H1 (cell line): ENCODE measurements at regions not wholly inside any gene's neighbourhood (a gene's known extent, or its start where the extent isn't known, plus 50 kb on each side); places are given as distances from the start of the nearest gene placed in this dataset.

Experiments used
- CTCF ChIA-PET: fragments of 300-600 bp; sonication (Branson Sonifier 250); formaldehyde crosslinking; loops from one replicate; lab custom pipeline; 2021; ENCODE audit not compliant: partially characterized antibody; lab: Charles Lee
- POLR2A ChIA-PET: fragments of 300-600 bp; sonication (Branson Sonifier 250); formaldehyde crosslinking; loops from one replicate; lab custom pipeline; 2021; ENCODE audit warnings: inconsistent platforms; ENCODE audit not compliant: partially characterized antibody; lab: Charles Lee
- DNase-seq, 2 experiments: peaks; one replicate each; pipeline versions ENCODE4 v3.0.0 to v3.0.0-alpha.2; 2010 to 2022; ENCODE audit warnings: low spot score in 2 of 2, low read depth in 1 of 2, mixed read lengths in 1 of 2
- FAIRE-seq: peaks from 2 replicates; lab custom pipeline; 2011; peaks lifted over from hg19 to GRCh38; lab: Jason Lieb, UNC
- H2AFZ ChIP-seq: 2 replicates; pipeline ENCODE4 v1.8.1; 2012; ENCODE audit warnings: low read length, inconsistent platforms
- H2AK5ac ChIP-seq: 2 replicates; pipeline ENCODE4 v1.6.1; 2013; ENCODE audit warnings: low read depth, low read length
- H2BK120ac ChIP-seq: replicated peaks from 2 replicates; pipeline ENCODE3; 2013; ENCODE audit warnings: low read depth, low read length, inconsistent platforms
- H2BK12ac ChIP-seq: 2 replicates; pipeline ENCODE4 v1.6.1; 2013; ENCODE audit warnings: low read depth, low read length
- H2BK15ac ChIP-seq: 2 replicates; pipeline ENCODE4 v1.6.1; 2013; ENCODE audit warnings: low read length
- H2BK20ac ChIP-seq: 2 replicates; pipeline ENCODE4 v1.6.1; 2013; ENCODE audit warnings: low read length
- H2BK5ac ChIP-seq: 2 replicates; pipeline ENCODE4 v1.6.1; 2013; ENCODE audit warnings: low read depth, low read length
- H3K14ac ChIP-seq: 2 replicates; pipeline ENCODE4 v1.6.1; 2013; ENCODE audit warnings: inconsistent platforms; ENCODE audit not compliant: insufficient read length
- H3K18ac ChIP-seq: 2 replicates; pipeline ENCODE4 v1.6.1; 2013; ENCODE audit warnings: low read length; ENCODE audit errors: extremely low read depth
- H3K23ac ChIP-seq: 2 replicates; pipeline ENCODE4 v1.6.1; 2013; ENCODE audit warnings: inconsistent platforms; ENCODE audit not compliant: insufficient read length
- H3K23me2 ChIP-seq: 2 replicates; pipeline ENCODE4 v1.6.1; 2013; ENCODE audit warnings: low read depth, low read length
- H3K27ac ChIP-seq: 2 replicates; pipeline ENCODE4 v1.6.1; 2011; ENCODE audit warnings: low read depth, low read length, inconsistent platforms
- H3K27me3 ChIP-seq, 4 experiments: replicated peaks in 1 of 4; 1 replicate in 1 of 4; 2 replicates in 3 of 4; pipeline versions ENCODE4 v1.6.1 to v1.8.1; 2011 to 2013; ENCODE audit warnings: low read length in 3 of 4, mild to moderate bottlenecking in 3 of 4, inconsistent platforms in 2 of 4, mixed read lengths in 2 of 4, moderate library complexity in 1 of 4; ENCODE audit not compliant: control insufficient read depth in 3 of 4, insufficient read depth in 3 of 4; ENCODE audit errors: extremely low read depth in 1 of 4
- H3K36me3 ChIP-seq, 4 experiments: 2 replicates each; pipeline versions ENCODE4 v1.6.1 to v1.8.1; 2011 to 2013; ENCODE audit warnings: mild to moderate bottlenecking in 4 of 4, low read length in 3 of 4, moderate library complexity in 2 of 4, control low read depth in 1 of 4, inconsistent platforms in 1 of 4; ENCODE audit not compliant: insufficient read depth in 4 of 4, control insufficient read depth in 2 of 4
- H3K4ac ChIP-seq: replicated peaks from 2 replicates; pipeline ENCODE3; 2013; ENCODE audit warnings: low read length, low read depth, mixed read lengths, inconsistent platforms; ENCODE audit not compliant: insufficient read length
- H3K4me1 ChIP-seq, 4 experiments: replicated peaks in 1 of 4; 1 replicate in 1 of 4; 2 replicates in 3 of 4; pipeline versions ENCODE4 v1.6.1 to v1.8.1; 2011 to 2013; ENCODE audit warnings: low read length in 3 of 4, inconsistent platforms in 2 of 4, mixed read lengths in 1 of 4; ENCODE audit not compliant: insufficient read depth in 4 of 4, control insufficient read depth in 3 of 4
- H3K4me2 ChIP-seq, 2 experiments: 2 replicates each; pipeline versions ENCODE4 v1.6.1 to v1.8.1; 2011 to 2013; ENCODE audit warnings: low read depth in 2 of 2, low read length in 2 of 2, control low read depth in 1 of 2, inconsistent platforms in 1 of 2, mild to moderate bottlenecking in 1 of 2; ENCODE audit not compliant: insufficient read depth in 1 of 2
- H3K4me3 ChIP-seq, 4 experiments: fragments of 200-600, 300-600 bp in 1 of 4; sonication (generic), shearing (Covaris generic), sonication (Bioruptor Twin) in 1 of 4; 2 replicates each; pipeline versions ENCODE4 v1.5.1 to v1.8.1; 2011 to 2016; ENCODE audit warnings: low read length in 4 of 4, low read depth in 3 of 4, control low read depth in 2 of 4, inconsistent platforms in 2 of 4, mild to moderate bottlenecking in 2 of 4, mixed read lengths in 1 of 4, moderate library complexity in 1 of 4; ENCODE audit not compliant: insufficient read depth in 2 of 4; ENCODE audit errors: extremely low read depth in 1 of 4
- H3K56ac ChIP-seq: replicated peaks from 2 replicates; pipeline ENCODE3; 2013; ENCODE audit warnings: low read depth, mild to moderate bottlenecking, mixed read lengths, low read length, inconsistent platforms; ENCODE audit not compliant: insufficient read length
- H3K79me1 ChIP-seq: 2 replicates; pipeline ENCODE4 v1.6.1; 2013; ENCODE audit warnings: low read depth, low read length, control low read depth
- H3K79me2 ChIP-seq, 2 experiments: 2 replicates each; pipeline versions ENCODE4 v1.6.1 to v1.8.1; 2012 to 2013; ENCODE audit warnings: low read length in 2 of 2, mild to moderate bottlenecking in 2 of 2, inconsistent platforms in 1 of 2; ENCODE audit not compliant: insufficient read depth in 2 of 2, control insufficient read depth in 1 of 2
- H3K9ac ChIP-seq, 4 experiments: replicated peaks in 1 of 4; 1 replicate in 1 of 4; 2 replicates in 3 of 4; pipeline versions ENCODE4 v1.6.1 to v1.8.1; 2011 to 2013; ENCODE audit warnings: low read depth in 3 of 4, low read length in 3 of 4, control low read depth in 2 of 4, mild to moderate bottlenecking in 2 of 4, moderate library complexity in 2 of 4, inconsistent platforms in 1 of 4; ENCODE audit errors: extremely low read depth in 1 of 4
- H3K9me3 ChIP-seq, 2 experiments: 2 replicates each; pipeline versions ENCODE4 v1.6.1 to v1.8.1; 2012 to 2013; ENCODE audit warnings: mild to moderate bottlenecking in 2 of 2, moderate library complexity in 2 of 2, control low read depth in 1 of 2, inconsistent platforms in 1 of 2, low read depth in 1 of 2, low read length in 1 of 2, mixed read lengths in 1 of 2; ENCODE audit not compliant: insufficient read depth in 2 of 2
- H4K20me1 ChIP-seq, 2 experiments: replicated peaks in 1 of 2; 2 replicates each; pipeline versions ENCODE3 to v1.8.1; 2011 to 2013; ENCODE audit warnings: inconsistent platforms in 2 of 2, low read length in 2 of 2, mild to moderate bottlenecking in 1 of 2; ENCODE audit not compliant: insufficient read depth in 2 of 2, control insufficient read depth in 1 of 2
- H4K5ac ChIP-seq: 2 replicates; pipeline ENCODE4 v1.6.1; 2013; ENCODE audit warnings: low read length, low read depth, mixed read lengths, inconsistent platforms; ENCODE audit not compliant: insufficient read length
- H4K8ac ChIP-seq: 2 replicates; pipeline ENCODE4 v1.8.0; 2013; ENCODE audit warnings: mild to moderate bottlenecking, moderate library complexity, low read length, inconsistent platforms; ENCODE audit not compliant: insufficient read depth; ENCODE audit errors: extremely low read depth
- H4K91ac ChIP-seq: replicated peaks from 2 replicates; pipeline ENCODE3; 2013; ENCODE audit warnings: low read length, mixed read lengths, inconsistent platforms; ENCODE audit not compliant: insufficient read length
- CEBPB ChIP-seq: IDR thresholded peaks from 2 replicates; pipeline ENCODE4 v1.6.1; 2012; ENCODE audit warnings: low read depth, low read length
- CHD2 ChIP-seq: IDR thresholded peaks from 2 replicates; pipeline ENCODE4 v1.6.1; 2012; ENCODE audit warnings: low read length, improper control_type of control experiment
- PHF8 ChIP-seq: fragments of 200-600 bp; sonication (generic); conservative IDR thresholded peaks from 2 replicates; pipeline ENCODE4 v1.7.1; 2012; ENCODE audit warnings: low read depth, mild to moderate bottlenecking, inconsistent platforms, low read length, moderate library complexity
- RBBP5 ChIP-seq: IDR thresholded peaks from 2 replicates; pipeline ENCODE4 v1.7.1; 2012; ENCODE audit warnings: low read depth, mild to moderate bottlenecking, inconsistent platforms, low read length, moderate library complexity, borderline replicate concordance
- RNF2 ChIP-seq: fragments of 200-900, 300-1000 bp; sonication (generic); IDR thresholded peaks from 2 replicates; pipeline ENCODE4 v1.7.1; 2016; ENCODE audit warnings: borderline replicate concordance, low read depth, mild to moderate bottlenecking, antibody characterized with exemption, low read length; ENCODE audit not compliant: poor library complexity, severe bottlenecking; ENCODE audit errors: missing control alignments
- WGBS, 2 experiments: shearing (Covaris generic) in 1 of 2; methylation state at CpG; one replicate each; pipeline versions ENCODE4 v1.1.6 to v1.1.7; 2013 to 2015; ENCODE audit warnings: low lambda C conversion rate in 2 of 2, mixed read lengths in 2 of 2, inconsistent platforms in 1 of 2, low coverage in 1 of 2, missing lambda C conversion rate in 1 of 2; ENCODE audit not compliant: insufficient replicate concordance in 2 of 2, insufficient coverage in 1 of 2, insufficient read length in 1 of 2; ENCODE audit errors: extremely low coverage in 1 of 2, missing lambda C conversion rate in 1 of 2; 5-methylcytosine and 5-hydroxymethylcytosine counted together

DNA sequence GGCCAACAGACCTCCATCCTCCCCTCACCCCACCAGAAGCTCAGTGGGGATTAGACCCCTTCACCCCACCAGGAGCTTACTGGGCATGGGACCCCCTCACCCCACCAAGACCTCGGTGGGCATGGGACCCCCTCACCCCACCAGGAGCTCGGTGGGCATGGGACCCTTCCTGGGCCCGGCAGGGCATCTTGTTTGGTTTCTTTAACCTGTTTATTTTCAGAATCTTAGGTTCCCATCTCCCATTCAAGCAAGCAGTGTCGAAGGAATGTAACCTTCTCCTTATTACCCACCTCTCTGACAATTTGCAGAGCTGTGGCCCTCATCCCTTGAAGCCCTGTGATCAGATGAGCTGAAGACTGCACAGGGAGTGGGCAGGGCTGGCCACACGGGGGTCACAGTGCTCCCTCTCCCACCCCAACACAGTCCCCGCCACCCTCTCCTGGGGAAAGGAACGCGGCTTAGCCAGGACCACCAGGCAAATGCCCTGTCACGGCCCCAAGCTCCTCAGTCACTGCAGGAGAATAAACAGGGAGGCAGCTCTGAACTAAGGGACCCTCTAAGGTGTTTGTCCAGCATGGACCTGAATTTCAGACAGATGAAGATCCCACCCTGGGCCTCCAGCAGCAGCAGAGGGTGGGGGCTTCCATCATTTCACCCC lies 330.0 kb downstream of the NPHP4 start:
- no peak overlapping the region for H2BK120ac ChIP-seq
- no peaks in the 10 kb centered on the region for H3K79me1 ChIP-seq
- no peak overlapping the region for H2AFZ ChIP-seq
- H2BK20ac ChIP-seq = no peak overlapping the region
- H4K5ac ChIP-seq = no peak overlapping the region
- no peak overlapping the region for H3K23ac ChIP-seq
- no peak overlapping the region for H3K4me2 ChIP-seq
- H3K9ac ChIP-seq = no peak overlapping the region
- H4K20me1 ChIP-seq = no peaks in the 10 kb centered on the region
- H3K4me1 ChIP-seq = no peaks in the 10 kb centered on the region; a peak in 1 of 7 replicates
- no peaks in the 10 kb centered on the region for H3K9me3 ChIP-seq
- H3K36me3 ChIP-seq = no peaks in the 10 kb centered on the region
- no peaks in the 10 kb centered on the region for H3K79me2 ChIP-seq
- H3K4ac ChIP-seq = no peak overlapping the region
- no peak overlapping the region; the same call in 1 of the 2 replicates for H4K8ac ChIP-seq
- no peak overlapping the region for H3K56ac ChIP-seq
- H2AK5ac ChIP-seq = no peak overlapping the region
- H3K27ac ChIP-seq = no peak overlapping the region
- CTCF ChIA-PET = interaction anchor here (0.6 to 0.9 kb wide), 3 partner anchors 83 to 334 kb away, joined by 3 to 4 read pairs (median 3); no protein-coding TSS in a partner anchor
- no peak overlapping the region for H3K4me3 ChIP-seq
- TF ChIP-seq RNF2 (no peak), RBBP5 (no peak), CEBPB (no peak), CHD2 (no peak), PHF8 (no peak)
- no peaks in the 10 kb centered on the region for H3K23me2 ChIP-seq
- POLR2A ChIA-PET = interaction anchor here (0.6 to 1.2 kb wide), 2 partner anchors 10 to 161 kb away, joined by 3 to 4 read pairs; no protein-coding TSS in a partner anchor
- no peak overlapping the region for H2BK15ac ChIP-seq
- no peak overlapping the region for H2BK12ac ChIP-seq
- DNase-seq (no peak), FAIRE-seq (no peak)
- no peak overlapping the region for H3K18ac ChIP-seq
- H3K14ac ChIP-seq = no peak overlapping the region
- WGBS, 2 experiments = 85% methylated on average over 9 of the region's 9 CpGs; no CpG with 5 or more reads in 1 of the 2 experiments
- H2BK5ac ChIP-seq = no peak overlapping the region
- H4K91ac ChIP-seq = no peak overlapping the region
- no peaks in the 10 kb centered on the region for H3K27me3 ChIP-seq
